HG03558 (cell line): ENCODE measurements at regions not wholly inside any gene's neighbourhood (a gene's known extent, or its start where the extent isn't known, plus 50 kb on each side); places are given as distances from the start of the nearest gene placed in this dataset.

Source experiments
- ATAC-seq: cut with Tn5 transposase; IDR thresholded peaks from one replicate; pipeline ENCODE4 v1.9.1; 2021; ENCODE audit warnings: moderate number of reproducible peaks; ENCODE audit not compliant: unreplicated experiment; ENCODE audit errors: extremely low read depth

DNA sequence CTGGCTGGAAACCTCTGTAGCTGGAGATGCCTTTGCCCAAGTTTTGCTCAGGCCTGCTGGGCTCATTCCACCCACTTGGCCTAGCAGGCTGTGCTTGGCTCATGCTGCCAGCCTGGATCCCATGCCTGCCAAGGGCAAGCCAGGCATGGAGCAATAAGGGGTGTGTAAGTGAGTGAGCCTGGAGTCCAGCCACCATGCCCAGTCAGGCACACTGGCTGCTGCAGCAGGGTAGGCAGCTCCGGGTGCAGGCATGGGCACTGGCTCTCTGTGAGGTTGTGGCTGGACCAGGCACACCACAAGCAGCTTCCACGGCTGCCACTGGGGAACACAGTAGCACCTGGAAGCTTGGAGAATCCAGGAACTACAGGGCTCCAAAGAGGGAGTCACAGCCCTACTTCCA lies 147.7 kb upstream of the HS6ST1 start:
- no peak for ATAC-seq

DNA sequence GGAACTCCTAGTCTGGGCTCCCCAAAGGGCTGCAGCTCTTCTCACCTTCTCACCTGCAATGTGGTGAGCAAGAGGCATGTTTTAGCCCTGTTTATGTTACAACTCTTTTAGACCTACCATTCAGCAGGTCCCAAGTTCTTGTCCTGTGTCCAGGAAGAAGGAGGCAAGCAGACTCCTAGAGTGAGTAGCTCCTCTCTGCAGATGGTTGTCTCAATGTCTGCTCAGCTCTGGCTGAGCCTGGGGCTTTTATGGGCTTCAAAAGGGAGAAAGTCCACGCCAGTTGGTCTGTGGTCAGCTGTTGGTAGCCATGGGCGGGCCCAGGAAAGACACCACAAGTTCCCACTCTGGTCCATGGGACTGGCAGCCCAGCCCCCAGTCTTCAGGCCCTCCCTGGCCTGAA lies 148.1 kb upstream of the HS6ST1 start:
- ATAC-seq = no peak

DNA sequence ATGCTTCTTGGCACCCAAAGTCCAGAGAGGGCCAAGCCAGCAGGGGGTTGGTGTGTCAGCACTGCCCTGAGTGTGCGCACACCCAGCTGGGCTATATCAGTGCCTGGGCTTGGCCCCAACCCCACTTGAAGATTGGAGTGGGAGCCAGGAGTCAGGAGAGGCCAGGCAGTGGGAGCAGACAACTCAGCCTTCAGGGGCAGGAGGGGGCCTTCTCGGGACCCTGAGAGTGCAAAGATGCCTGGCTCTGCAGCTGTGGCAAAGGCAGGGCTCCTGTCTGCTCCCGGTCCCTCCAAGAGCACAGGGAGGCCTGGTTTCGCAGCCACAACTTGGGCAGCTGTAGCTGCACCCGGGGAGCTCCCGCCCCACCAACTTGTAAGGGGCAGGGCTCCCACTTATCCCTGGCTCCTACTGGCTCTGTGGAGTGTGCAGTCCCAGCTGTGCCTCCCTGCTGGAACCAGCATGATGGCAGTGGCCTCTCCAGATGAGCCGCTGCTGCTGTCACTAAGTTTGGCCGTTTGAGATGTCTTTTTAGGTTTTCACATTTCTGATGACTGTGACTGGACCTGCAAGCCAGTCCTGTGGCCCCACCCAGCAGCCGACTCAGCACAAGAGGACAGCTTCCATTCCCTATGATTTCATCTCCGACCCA lies 148.8 kb upstream of the HS6ST1 start:
- no peak for ATAC-seq

DNA sequence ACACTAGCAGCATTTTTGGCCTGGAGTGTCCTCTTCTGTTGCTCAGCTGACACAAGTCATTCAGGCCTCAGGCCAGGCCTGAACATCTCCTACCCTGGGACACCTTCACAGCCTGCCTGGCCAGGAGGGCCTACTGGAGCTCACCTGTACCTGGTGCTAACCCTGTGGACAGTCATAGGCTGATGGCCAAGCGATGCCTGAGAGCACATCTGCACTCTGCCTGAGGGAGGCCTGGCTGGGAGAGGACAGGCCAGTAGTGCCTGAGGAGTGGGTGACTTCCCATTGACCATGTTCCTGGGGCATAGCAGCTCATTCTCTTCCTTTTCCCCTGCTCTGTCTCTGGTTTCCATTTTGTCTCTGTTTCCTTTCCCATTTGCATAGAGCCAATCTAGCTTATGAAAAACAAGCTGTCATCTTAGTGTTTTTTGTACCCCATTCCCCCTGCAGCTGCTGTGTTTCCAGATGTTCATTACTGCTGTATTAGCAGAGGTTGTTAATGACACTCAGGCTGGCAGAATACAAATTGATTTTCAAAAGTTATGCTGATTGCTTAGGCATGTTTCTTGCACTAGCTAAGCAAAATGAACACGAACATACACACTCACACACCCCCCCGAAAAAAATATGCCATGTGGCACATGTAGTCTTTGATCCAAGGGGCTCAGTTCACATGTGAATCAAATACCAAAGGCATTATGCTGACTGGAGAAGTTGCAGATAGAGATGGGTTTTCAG lies 149.7 kb upstream of the HS6ST1 start:
- no peak for ATAC-seq

DNA sequence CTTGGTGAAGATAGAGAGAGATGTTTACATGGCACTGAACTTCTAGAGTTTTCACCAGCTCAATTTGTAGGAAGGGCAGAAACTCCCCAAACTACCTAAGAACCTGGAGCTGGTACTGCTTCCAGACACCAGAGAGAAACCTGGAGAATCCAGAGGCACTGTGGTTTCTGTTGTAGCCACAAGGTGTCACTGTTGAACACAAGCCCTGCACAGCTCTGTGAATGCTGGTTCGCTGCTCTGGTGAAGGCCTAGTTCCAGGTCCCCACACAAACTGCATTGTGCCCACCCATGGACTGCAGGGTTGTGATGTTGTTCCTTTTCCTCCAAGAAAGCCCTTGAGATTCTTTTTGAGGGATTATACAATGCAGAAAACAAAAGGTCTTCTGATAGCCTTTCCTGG lies 150.5 kb upstream of the HS6ST1 start:
- ATAC-seq = no peak

DNA sequence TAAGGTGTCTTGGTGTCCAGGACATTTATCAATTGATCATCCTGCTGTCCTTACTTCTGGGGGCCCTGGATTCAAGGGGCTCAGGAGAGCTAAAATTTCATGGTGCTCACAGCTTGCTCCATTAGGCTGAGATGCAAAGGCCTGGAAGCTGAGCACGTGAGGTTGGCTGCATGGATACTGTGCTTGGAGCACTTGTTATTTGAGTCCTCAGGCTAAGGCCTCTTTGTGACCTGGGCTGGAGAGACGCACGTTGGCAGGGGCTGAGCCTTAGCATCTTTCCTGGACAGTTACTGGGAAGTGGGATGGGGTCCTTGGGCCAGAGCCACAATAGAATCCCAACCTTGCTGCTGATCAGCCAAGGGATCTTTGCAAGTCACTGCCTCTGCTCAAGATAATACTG lies 151.2 kb upstream of the HS6ST1 start:
- no peak for ATAC-seq

DNA sequence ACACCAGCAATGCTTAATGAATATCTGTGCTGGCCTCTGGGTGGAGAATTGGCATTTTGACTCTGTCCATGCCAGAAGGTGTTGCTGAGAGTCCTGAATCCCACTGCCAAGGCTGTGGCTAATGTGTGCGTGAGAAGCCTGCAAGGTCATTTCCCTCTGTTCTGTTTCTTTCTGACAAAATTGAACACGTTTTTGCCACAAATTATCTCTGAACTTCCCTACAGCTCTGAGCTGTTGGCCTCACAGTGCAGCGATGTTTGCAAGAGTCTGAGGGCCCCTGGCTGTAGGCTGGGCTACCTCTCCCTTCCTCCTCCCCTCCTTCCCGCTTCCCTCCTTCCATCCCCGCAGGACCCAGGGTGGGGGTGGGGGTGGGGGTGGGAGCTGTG lies 154.1 kb upstream of the HS6ST1 start:
- no peak for ATAC-seq

DNA sequence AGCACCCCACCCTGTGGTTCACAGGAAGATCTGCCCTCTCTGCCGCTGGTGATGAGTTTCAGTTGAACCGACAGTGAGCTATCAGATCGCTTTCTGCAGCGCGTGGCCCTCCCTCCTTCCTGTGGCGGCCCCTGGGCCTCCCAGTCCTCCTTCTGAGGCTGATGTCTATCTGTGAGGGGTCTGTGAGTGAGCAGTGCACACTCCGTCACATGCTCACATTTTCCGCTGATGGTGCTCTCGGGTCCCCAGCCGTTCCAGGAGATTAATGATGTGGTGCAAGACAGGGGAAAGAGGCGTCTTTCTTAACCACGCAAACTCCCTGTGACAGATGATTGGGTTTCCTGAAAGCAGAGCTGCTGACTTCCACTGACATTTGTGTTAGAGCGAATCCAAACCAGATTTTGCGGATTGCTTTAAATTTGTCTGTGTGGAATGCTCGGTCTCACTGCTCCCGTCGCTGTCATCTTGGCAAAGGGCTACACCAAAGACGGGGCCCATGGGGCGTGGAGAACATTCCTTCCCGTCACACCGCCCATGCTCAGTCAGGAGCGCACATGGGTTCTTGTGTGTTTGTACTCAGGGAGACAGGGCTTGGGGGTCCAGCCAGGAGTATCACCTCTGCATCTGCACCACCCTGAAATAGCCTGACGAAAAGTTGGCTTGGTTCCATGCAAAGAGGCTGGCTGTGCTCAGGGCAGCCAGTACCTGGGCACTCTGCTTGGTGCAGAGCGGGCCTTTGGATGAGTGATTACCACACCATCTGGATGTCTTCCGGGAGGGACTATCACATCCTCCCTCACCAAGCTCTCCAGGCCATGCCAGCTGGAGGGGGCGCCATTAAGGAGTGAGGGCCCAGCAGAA lies 154.7 kb upstream of the HS6ST1 start:
- ATAC-seq = peak; percentile 72

DNA sequence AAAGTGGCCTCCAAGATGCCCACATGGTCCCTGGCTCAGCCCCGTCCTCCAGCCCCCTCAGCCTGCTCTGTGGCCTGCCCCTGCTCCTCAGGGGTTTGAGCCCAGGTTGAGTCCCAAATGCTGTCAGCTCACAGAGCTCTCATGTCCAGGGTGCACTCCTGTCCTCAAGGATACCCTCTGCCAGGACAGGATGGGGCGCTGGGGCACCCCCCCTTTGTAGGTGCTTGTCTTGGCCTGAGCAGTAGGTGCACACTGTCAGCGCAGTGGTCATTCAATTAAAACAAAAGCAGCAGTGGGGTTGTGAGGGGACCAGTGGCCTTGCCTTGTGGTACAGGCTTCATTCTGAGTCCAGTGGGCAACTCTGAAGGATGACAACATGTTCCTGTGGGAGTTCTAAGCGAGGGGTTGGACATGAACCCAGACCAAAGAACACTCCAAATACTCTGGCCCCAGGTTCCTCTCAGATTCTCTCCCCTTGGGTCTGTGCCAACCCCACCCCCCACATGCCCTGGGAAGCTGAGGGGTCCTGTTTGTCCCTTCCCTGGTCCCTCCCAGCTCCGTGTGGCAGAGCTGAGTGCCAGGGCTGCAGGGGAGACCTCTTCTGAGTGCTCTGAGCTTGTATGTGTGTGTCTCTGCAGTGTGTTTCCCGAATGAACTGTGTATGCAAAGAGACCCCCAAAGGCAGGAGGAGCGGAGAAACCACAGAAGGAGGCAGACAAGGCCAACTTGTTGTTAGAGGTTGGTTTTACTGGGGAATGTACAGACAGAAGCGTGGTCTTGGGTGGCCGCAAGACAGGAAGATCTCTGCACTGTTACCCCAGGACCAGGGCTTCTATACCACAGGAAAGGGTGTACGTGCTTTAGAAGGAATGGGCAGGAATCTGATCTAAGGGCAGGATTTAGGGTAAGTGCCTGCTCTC lies 155.6 kb upstream of the HS6ST1 start:
- no peak for ATAC-seq

DNA sequence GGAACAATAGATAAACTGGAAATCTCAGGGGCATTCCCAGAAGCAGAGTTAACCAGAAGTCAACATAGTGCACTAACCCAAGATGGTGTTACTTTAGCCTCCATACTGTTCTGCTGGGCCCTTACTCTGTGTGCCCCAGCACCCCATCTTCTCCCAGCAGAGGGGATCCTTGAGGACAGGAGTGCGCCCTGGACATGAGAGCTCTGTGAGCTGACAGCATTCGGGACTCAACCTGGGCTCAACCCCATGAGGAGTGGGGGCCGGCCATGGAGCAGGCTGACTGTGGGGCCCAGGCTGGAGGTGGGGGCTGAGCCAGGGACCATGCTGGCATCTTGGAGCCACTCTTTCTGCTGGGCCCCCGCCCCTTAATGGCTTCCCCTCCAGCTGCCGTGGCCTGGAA lies 156.3 kb upstream of the HS6ST1 start:
- ATAC-seq = no peak

DNA sequence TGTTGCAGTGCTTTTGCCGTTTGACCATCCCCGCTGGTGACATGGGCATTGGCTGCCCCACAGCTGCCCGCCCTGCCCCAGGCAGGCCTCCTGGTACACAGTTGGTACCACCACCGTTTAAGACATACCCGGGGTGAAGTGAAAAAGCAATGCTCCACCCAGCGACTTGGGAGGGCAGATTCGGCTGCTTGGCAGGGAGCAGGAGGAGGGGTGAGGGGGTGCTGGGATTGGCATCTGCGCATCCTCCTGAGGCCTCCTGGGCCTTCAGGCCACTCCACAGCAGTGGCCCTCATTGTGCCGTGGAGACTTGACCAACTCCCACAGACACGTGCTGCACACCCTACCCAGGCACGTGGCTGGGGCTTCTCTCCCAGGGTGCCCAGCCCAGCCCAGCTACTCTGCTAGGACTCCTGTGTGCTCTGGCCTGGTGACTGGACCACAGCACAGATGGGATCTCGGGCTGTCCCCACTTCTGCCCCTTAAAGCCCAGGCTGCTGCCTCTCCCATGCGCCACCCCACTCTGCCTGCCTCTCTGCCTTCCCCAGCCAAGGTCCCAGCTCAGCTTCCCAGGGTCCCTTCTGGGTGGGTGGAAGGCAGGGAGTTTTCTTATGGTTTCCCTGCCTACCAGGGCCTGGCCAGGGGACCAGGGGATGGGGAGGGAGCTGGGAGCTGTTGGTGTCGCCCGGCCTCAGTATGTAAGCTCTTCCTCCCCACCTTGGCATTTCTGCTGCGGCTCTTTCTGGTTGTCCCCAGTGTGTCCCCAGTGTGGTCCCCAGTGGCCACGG lies 157.0 kb upstream of the HS6ST1 start:
- no peak for ATAC-seq

DNA sequence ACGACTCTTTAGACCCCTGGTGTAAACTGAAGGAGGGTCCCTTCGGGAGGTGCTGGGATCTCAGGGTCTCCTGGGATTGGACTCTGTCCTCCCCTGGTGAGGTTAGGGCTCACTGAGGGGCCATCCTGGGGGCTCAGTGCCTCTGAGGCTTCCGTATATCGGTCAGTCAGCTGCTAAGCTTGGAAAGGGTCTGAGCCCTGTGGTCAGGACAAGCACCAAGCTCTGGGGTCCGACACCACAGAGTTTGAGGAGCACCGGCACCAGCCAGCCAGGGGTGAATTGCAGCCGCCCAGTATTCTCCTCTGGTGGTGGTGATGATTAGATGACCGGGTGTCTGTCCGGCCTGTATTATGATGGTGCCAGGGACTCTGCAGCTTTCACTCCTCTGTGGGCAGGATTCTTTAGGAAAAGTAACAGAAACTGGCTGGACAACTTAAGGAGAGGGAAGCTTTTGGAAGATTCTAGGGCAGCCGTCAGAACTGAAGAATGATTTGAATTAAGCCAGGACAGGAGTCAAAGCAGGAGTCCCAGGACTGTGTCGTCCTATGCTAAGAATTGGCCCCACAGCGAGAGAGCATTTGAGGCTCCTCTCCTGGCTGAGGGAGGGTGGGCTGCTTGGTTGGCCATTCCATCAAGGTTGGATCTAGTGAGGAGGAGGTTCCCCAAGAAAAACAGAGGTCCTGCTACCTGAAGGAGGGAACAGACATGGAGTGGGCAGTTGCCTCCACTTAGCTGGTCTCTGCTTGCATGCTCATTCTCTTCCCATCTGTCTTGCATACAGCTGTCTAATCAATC lies 158.6 kb upstream of the HS6ST1 start:
- no peak for ATAC-seq

DNA sequence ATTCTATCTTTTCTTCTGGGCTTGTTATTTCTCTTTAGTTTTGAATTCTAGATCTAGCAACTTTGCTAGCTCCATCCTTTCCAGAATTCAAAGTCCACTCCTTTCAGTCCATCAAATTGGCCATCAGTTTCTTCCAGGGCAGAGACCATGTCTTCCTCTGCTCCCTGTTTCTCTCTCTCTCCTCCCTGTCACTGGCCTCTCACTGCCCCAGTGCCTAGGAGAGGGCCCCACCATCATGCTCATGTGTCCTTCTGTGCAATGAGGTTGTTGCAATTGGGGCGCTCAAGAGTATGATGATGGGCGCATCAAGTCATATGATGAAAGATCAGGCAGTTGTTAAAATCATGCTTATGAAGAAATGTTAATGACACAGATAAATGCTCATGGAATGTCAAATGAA lies 159.2 kb upstream of the HS6ST1 start:
- ATAC-seq = no peak

DNA sequence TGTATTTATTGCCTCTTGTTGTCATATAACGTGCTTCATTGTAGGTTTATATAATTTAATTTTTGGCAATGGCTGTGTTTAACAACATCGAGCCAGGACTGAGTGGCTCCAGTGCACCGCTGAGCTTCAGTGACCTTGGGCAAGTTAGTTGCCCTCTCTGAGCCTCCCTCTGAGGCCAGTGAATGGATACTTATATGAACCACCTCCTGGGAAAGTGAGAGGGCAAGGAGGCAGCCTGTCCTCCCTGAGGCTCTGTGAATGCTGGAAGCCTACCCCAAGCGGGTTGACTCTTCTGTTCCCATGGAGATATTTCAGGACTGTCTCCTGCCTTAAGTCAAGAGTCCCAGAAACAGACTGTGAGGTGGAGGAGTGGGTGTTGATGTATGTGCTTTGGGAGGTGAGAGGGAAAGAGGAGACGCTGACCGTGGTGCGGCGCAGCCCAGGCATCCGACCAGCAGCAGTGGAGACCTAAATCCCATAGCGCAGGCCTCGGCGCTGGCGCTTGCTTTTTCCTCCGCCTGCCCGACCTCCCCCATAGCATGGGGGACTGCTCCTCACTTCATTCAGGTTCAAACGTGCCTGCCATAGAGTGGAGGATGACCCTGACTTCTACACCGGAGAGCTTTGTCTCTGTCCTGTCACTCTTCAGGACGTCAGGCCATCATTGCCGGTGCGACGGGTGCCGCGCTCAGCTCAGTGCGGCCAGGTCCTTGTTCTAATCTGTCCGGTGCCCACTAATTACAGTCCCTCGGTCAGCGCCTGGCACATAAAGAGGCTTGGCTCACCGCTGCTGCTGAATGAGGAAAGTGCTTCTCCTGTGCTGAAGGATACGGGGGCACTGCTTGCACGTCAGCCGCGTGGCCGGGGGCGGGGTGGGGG lies 167.3 kb upstream of the HS6ST1 start:
- ATAC-seq = no peak

DNA sequence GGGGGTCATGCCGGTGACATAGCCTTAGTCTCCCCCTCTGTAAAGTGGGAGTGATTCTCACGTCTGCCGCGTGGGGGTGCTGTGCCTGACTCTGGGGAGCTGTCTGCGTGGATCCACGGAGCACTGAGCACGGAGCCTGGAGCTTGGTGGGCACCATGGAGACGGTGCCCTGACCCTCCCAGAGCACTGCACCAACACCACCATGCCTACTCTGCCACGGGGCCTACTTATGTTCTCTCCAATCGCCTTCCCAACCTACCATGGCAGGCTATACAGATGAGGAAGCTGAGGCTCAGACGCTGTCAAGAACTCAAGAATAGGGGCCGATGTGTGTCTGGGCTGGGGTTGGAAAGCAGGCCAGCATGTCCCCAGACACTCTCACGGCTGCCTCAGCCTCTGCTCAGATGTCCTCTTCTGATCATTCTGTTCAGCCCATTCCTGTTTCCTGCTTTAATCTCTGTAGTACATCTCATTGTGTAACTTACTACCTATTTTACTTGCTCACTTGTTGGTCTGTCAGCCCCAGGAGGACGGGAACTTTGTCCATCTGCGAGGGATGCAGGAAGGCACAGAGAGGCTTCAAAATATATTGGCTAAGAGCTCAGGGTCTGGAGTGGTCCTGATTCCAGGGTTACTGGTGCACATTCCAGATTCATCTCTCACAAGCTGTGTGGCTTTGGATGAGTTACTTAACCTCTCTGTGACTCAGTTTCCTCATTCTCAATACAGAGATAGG lies 168.1 kb upstream of the HS6ST1 start:
- ATAC-seq = no peak

DNA sequence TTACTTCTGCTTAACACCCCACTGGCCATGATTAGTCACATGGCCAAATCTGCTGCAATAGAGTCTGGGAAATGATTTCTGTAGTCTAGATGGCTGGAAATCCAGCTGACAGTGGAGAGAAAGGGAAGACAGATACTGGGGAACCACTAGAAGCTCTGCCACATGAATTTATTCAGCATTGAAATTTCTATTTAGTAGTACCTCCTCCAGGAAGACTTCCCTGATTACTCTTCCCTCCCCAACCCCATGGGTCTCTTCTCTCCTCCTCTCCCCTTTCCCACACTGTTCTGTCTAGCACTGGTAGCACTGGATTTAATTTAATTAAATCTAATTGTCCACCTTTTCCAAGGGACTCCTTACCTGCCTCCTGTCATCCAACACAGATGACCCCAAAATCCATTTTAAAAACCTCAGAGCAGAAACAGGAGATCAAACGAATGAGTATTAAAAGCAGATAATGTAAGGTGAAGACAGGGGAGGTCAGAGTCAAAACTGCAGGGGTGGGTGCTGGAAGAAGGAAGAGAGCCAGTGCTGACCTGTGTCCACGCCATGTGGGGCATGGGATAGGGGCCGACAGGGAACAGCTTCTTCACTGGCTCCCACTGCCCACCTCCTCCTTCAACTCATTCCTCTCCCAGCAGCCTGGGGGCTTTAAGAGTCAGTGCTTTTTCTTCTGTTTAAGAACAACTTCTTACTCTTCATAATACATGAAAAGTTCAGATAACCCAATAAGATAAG lies 169.2 kb upstream of the HS6ST1 start:
- no peak for ATAC-seq
